Left lung (tissue), 4 donors: ENCODE measurements at regions not wholly inside any gene's neighbourhood (a gene's known extent, or its start where the extent isn't known, plus 50 kb on each side); places are given as distances from the start of the nearest gene placed in this dataset.

Experiments used
- ATAC-seq: fragments of 200-7000 bp; cut with Tn5 transposase; one replicate; pipeline ENCODE4 v1.9.1; 2020; ENCODE audit warnings: moderate library complexity
- DNase-seq, 4 donors: peaks; one replicate each; pipeline ENCODE4 v3.0.0-alpha.2; 2013 to 2020
- H3K27ac ChIP-seq, 2 donors: fragments of 200-600 bp; sonication (generic) in 1 of 2; one replicate each; pipeline versions ENCODE4 v1.5.0 to v1.8.0; 2020 to 2021
- H3K27me3 ChIP-seq, 2 donors: fragments of 200-600 bp; sonication (generic) in 1 of 2; one replicate each; pipeline versions ENCODE4 v1.5.0 to v1.8.0; 2020 to 2021
- H3K36me3 ChIP-seq, 2 donors: fragments of 200-600 bp; sonication (generic) in 1 of 2; one replicate each; pipeline versions ENCODE4 v1.5.0 to v1.8.0; 2020 to 2021
- H3K4me1 ChIP-seq, 2 donors: fragments of 200-600 bp; one replicate each; pipeline ENCODE4 v1.8.0; 2021
- H3K4me3 ChIP-seq, 2 donors: fragments of 200-600 bp; sonication (generic) in 1 of 2; one replicate each; pipeline versions ENCODE4 v1.5.0 to v1.8.0; 2020 to 2021; ENCODE audit warnings: mild to moderate bottlenecking in 1 of 2
- H3K9me3 ChIP-seq, 2 donors: fragments of 200-600 bp; sonication (generic) in 1 of 2; one replicate each; pipeline versions ENCODE4 v1.5.0 to v1.8.0; 2020 to 2021
- CTCF ChIP-seq, 2 donors: fragments of 200-600 bp; sonication (generic) in 1 of 2; IDR thresholded peaks; one replicate each; pipeline versions ENCODE4 v1.5.0 to v1.8.0; 2021; ENCODE audit warnings: antibody characterized with exemption in 2 of 2
- intact Hi-C, 2 donors: fragments of 100-400 bp; cut with DNase I; formaldehyde crosslinking; loops; one replicate each; pipeline versions ENCODE4 v1.11.2 to v1.14.2; 2022
- donor health status: DM: no; HTN: yes; CAD: no.
- donor health status: DM: no; HTN: no; CAD: no.

DNA sequence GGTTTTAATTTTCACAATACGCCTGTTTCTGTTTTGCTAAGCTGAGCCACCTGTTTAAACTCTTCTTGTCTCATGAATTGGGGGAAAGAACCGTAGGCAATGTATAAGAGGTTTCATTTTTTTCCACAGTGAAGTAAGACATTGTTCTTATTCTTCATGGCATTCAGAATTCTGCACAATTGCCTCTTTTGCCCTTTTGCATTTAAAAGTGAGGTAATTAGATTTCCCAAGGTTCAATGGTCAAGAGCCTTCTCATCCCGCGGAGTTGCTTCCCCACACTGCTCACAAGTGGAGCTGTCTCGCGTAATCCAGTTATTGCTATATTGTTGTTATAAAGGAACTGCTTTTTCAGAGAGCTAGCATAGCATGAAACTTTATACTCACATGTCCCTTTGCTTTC, 90.9 kb upstream of the SPRY1 start:
- no peaks in the 10 kb centered on the region for H3K4me1 ChIP-seq
- H3K36me3 ChIP-seq: no peaks in the 10 kb centered on the region
- no peak for ATAC-seq
- intact Hi-C loops: no loop called here
- DNase-seq: no peak
- no peak overlapping the region for H3K4me3 ChIP-seq
- H3K27ac ChIP-seq: no peak overlapping the region
- H3K9me3 ChIP-seq: no peaks in the 10 kb centered on the region
- TF ChIP-seq CTCF (IDR thresholded peaks at IDR 0.05): no peak
- no peaks in the 10 kb centered on the region for H3K27me3 ChIP-seq

DNA sequence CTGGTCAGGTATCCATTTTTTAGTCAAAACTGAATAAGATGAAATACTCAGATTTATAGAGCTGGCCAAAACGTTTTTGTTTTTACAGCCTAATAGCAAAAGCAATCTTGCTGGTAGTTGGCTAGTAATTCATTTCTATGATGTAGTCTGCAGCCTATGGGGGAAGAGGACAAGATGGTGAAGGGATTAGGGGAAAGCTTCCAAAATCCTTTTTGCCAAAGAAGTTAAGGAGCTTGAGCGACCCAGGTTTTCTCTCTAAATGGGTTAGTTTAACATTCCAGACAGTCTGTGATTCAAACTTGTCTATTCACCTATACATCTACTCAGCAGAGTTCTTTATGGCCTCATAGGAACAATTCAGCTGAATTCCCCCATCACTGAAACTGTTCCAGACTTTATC, 89.8 kb upstream of the SPRY1 start:
- no peaks in the 10 kb centered on the region for H3K4me1 ChIP-seq
- H3K36me3 ChIP-seq: no peaks in the 10 kb centered on the region
- intact Hi-C loops: no loop called here
- no peak for TF ChIP-seq CTCF (IDR thresholded peaks at IDR 0.05)
- ATAC-seq: no peak
- no peak overlapping the region for H3K27ac ChIP-seq
- H3K9me3 ChIP-seq: no peaks in the 10 kb centered on the region
- H3K27me3 ChIP-seq: no peaks in the 10 kb centered on the region
- H3K4me3 ChIP-seq: no peak overlapping the region
- no peak for DNase-seq

GRCh38 chr4:123308667-123309066, 87.9 kb upstream of the SPRY1 start:
- H3K36me3 ChIP-seq: no peaks in the 10 kb centered on the region
- no peak overlapping the region for H3K4me3 ChIP-seq
- H3K4me1 ChIP-seq: no peaks in the 10 kb centered on the region
- no peak overlapping the region for H3K27ac ChIP-seq
- H3K27me3 ChIP-seq: no peaks in the 10 kb centered on the region
- TF ChIP-seq CTCF (IDR thresholded peaks at IDR 0.05): no peak
- no peak for DNase-seq
- H3K9me3 ChIP-seq: no peaks in the 10 kb centered on the region
- intact Hi-C loops: no loop called here
- peak; percentile 22 for ATAC-seq

- H3K27me3 ChIP-seq: no peaks in the 10 kb centered on the region
- DNase-seq (no peak), ATAC-seq (no peak)
- H3K4me3 ChIP-seq: no peak overlapping the region
- H3K4me1 ChIP-seq: no peaks in the 10 kb centered on the region
- no peak for TF ChIP-seq CTCF (IDR thresholded peaks at IDR 0.05)
- H3K27ac ChIP-seq: no peak overlapping the region
- intact Hi-C loops: no loop called here
- no peaks in the 10 kb centered on the region for H3K9me3 ChIP-seq
- no peaks in the 10 kb centered on the region for H3K36me3 ChIP-seq
Observed at GRCh38 chr4:123312116-123312515, 84.5 kb upstream of the SPRY1 start.

GRCh38 chr4:123312951-123313592, 83.5 kb upstream of the SPRY1 start:
- ATAC-seq: no peak
- H3K9me3 ChIP-seq: no peaks in the 10 kb centered on the region
- no peaks in the 10 kb centered on the region for H3K4me1 ChIP-seq
- H3K27ac ChIP-seq: no peak overlapping the region
- no peaks in the 10 kb centered on the region for H3K27me3 ChIP-seq
- H3K4me3 ChIP-seq: no peak overlapping the region
- DNase-seq: no peak
- intact Hi-C loops: no loop called here
- no peak for TF ChIP-seq CTCF (IDR thresholded peaks at IDR 0.05)
- no peaks in the 10 kb centered on the region for H3K36me3 ChIP-seq
